HG03558 (cell line): ENCODE measurements at regions not wholly inside any gene's neighbourhood (a gene's known extent, or its start where the extent isn't known, plus 50 kb on each side); places are given as distances from the start of the nearest gene placed in this dataset.
"Not testable (repeated sequence)": the region's sequence is repeated elsewhere in the genome, so short reads cannot be mapped to it uniquely, and the experiment has no call there.

Source experiments
- ATAC-seq: cut with Tn5 transposase; IDR thresholded peaks from one replicate; pipeline ENCODE4 v1.9.1; 2021; ENCODE audit warnings: moderate number of reproducible peaks; ENCODE audit not compliant: unreplicated experiment; ENCODE audit errors: extremely low read depth

GRCh38 chr6:104676679-104677078 is 183.0 kb downstream of the HACE1 start:
- not testable (repeated sequence) for ATAC-seq

DNA sequence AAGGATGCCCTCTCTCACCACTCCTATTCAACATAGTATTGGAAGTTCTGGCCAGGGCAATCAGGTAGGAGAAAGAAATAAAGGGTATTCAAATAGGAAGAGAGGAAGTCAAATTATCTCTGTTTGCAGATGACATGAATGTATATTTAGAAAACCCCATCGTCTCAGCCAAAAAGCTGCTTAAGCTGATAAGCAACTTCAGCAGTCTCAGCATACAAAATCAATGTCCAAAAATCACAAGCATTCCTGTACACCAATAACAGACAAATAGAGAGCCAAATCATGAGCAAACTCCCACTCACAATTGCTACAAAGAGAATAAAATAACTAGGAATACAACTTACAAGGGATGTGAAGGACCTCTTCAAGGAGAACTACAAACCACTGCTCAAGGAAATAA is 184.6 kb downstream of the HACE1 start:
- not testable (repeated sequence) for ATAC-seq

- not testable (repeated sequence) for ATAC-seq
Measured at GRCh38 chr6:104673078-104673477, 186.6 kb downstream of the HACE1 start.

DNA sequence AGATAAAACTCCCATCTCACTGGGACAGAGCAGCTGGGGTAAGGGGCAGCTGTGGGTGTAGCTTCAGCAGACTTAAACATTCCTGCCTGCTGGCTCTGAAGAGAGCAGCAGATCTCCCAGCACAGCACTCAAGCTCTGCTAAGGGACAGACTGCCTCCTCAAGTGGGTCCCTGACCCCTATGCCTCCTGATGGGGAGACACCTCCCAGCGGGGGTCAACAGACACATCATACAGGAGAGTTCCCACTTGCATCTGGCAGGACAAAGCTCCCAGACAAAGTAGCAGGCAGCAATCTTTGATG is 188.2 kb downstream of the HACE1 start:
- not testable (repeated sequence) for ATAC-seq

DNA sequence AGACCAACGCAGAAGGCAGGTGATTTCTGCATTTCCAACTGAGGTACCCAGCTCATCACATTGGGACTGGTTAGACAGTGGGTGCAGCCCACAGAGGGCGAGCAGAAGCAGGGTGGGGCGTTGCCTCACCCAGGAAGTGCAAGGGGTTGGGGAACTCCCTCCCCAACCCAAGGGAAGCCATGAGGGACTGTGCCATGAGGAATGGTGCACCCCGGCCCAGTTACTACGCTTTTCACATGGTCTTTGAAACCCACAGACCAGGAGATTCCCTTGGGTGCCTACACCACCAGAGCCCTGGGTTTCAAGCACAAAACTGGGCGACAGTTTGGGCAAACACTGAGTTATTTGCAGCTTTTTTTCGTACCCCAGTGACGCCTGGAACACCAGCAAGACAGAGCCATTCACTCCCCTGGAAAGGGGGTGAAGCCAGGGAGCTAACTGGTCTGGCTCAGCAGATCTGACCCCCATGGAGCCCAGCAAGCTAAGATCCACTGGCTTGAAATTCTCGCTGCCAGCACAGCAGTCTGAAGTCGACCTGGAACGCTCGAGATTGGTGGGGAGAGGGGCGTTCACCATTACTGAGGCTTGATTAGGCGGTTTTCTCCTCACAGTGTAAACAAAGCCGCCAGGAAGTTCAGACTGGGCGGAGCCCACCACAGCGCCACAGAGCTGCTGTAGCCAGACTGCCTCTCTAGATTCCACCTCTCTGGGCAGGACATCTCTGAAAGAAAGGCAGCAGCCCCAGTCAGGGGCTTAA is 188.7 kb downstream of the HACE1 start:
- not testable (repeated sequence) for ATAC-seq

DNA sequence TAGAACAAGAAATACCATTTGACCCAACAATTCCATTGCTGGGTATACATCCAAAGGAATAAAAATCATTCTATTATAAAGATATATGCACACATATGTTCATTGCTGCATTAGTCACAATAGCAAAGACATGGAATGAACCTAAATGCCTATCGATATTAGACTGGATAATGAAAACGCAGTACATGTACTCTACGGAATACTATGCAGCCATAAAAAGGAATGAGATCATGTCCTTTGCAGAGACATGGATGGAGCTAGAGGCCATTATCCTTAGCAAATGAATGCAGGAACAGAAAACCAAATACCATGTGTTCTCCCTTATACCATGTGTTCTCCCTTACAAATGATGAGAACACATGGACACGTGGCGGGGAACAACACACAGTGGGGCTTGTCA is 190.2 kb downstream of the HACE1 start:
- ATAC-seq, result no peak

DNA sequence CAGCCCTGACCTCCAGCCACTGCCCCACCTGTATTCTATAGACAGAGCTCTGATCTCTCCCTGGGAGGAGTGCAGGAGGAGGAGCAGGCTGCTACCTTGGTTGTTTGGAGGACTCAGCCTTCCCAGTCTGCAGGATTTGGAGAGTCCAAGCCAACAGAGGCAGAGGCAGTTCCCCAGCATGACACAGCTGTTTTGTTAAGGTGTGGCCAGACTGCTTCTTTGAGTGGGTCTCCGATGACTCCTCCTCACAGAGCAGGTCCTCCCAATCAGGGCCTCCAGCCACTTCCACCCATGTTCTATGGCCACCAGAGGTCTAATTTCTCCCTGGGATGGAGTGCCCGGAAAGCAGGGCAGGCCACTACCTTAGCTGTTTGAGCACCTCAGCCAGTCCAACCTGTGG is 203.5 kb downstream of the HACE1 start:
- ATAC-seq, result no peak

GRCh38 chr6:104653781-104654180 is 205.9 kb downstream of the HACE1 start:
- no peak for ATAC-seq

DNA sequence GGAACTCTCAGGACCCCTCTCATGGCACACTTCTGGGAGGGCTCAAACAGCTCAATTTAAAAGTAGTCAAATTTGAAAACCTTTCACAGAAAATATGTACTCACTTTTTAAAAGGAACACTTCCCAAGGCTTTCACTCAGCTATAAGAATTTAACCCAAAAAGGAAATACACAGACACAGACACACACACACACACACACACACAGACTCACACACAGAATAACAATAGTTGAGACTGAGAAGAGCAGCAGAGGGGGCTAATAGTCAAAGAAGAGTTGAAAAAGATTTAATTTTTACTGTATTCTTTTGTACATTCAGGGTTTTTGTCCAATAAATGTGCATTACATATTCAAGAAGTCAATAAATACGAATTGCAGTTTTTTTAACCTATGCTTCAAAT is 211.4 kb downstream of the HACE1 start:
- no peak for ATAC-seq

DNA sequence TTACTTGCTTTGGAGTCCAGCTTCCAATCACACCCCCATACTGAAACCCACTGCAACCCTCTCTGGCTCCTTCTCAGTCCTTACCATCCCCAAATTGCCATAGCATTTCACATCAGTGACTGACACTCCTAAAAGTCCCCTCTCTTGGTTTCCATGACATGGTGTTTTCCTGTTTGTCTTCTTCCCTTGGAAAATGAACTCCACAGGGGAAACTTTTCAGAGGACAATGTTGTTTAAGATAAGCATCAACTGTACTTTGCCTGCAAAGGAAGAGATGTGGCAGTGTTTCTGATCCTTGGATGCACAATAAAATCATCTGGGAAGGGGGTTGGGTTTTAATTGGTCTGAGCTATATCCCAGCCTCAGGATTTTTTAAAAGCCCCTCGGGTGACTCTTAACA is 214.9 kb downstream of the HACE1 start:
- ATAC-seq, result no peak

DNA sequence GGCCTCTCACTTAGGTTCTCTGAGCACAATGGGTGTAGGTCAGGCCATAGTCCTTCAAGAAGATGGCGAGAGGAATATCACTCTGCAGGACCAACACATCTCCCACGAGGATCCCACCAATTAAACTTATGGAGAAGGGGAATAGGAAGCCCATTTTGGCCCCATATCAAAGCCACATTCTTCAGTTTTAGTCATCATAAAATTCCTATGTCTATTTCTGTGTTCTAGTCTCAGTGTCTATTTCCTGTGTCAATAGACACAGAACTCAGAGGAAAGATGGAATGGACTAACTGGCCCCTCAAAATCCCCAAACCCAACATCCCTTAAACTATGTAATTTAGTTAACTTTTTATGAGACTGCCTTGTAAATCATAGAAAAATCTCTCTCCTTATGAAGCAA is 216.8 kb downstream of the HACE1 start:
- ATAC-seq, result no peak

- no peak for ATAC-seq
Measured at GRCh38 chr6:104640761-104641160, 219.0 kb downstream of the HACE1 start.

DNA sequence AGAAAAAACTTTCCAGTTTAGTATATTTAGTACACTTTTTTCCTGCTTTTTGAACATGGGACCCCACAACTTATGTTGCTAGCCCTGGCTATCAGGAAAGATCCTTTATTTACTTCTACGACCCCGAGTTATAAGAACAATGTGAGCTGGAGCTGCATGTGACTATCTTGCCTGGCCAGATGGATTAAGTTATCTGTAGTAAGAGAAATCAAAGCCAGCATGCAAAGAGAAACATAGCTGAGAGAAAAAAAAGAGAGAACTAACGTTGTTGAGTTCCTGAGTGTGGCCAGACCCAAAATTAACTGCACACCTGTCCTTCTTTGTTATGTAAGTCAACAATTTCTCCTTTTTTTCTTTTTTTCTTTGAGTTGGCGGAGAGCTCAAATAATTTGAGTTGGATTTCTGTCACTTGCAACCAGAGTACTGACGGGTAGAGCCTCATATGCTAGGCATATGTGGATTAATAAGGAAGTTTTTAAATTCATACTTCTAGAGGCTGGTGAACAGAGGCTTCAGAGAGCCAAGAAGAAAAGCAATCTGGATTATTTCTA is 219.5 kb downstream of the HACE1 start:
- no peak for ATAC-seq

DNA sequence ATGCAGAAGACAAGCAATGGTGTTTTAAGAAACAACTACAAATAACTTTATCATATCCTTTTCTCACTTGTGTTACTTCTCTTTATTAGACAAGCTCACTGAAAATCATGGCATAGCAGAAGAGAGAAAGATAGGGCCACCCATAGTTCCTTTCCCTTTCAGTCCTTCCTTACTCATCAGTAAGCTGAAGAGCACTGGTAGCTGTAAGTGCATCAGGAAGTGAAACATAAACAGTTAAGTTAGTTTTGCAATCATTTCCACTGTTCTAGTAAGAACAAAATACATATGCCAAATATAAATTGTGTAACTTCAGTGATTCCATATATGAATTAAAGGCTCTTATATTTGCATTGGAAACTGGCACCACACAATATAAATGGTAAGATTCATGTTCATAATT is 220.1 kb downstream of the HACE1 start:
- ATAC-seq, result peak; percentile 94

GRCh38 chr6:104638841-104639290 is 220.9 kb downstream of the HACE1 start:
- ATAC-seq, result no peak

- ATAC-seq, result no peak
Measured at GRCh38 chr6:104633125-104633524, 226.6 kb downstream of the HACE1 start.

DNA sequence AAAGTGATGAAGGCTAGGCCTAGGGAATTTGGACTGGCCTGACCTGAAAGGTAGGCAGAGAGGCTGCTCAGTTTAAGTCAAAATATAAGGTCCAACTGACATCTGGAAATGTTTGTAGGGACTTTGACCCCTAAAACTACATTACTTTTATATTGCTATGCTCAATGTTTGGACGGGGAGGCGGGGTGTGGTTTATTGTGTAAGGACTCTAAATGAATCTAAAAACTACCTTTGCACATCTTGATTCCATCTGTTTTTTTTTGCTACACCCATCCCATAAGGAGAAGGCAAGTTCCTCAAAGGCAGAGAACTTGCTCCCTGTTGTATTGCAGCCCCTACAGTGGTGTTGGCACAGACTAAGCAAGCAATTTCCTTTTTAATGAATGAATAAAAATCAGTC is 227.1 kb downstream of the HACE1 start:
- no peak for ATAC-seq

- no peak for ATAC-seq
Measured at GRCh38 chr6:104630955-104631354, 228.8 kb downstream of the HACE1 start.

DNA sequence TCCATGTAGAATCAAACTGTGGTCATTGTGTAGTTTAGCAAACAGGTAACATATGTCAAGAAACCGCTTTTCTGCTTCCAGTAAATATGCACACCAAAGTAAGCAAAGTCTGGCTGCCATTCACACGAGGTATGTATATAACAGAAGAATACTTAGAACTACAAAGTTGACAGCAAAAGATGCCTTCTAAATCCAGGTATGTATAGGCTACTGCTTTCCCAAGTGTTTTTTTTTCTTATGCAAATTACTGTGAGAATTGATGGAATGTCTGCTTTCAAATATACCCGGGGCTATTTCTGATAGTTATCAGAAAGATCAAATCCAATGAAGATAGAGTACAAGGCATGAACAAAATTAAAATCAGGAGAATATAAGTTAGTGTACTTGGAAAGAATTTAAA is 229.2 kb downstream of the HACE1 start:
- ATAC-seq, result no peak

- no peak for ATAC-seq
Measured at GRCh38 chr6:104629826-104630225, 229.9 kb downstream of the HACE1 start.

GRCh38 chr6:104625536-104625935 is 234.2 kb downstream of the HACE1 start:
- ATAC-seq, result no peak

GRCh38 chr6:104623052-104623690 is 236.5 kb downstream of the HACE1 start:
- no peak for ATAC-seq
